Body of pancreas (tissue), 4 donors: ENCODE measurements at regions not wholly inside any gene's neighbourhood (a gene's known extent, or its start where the extent isn't known, plus 50 kb on each side); places are given as distances from the start of the nearest gene placed in this dataset.

Experiments used
- POLR2A ChIP-seq, 3 donors: fragments of 450-650 bp; IDR thresholded peaks; one replicate each; pipeline ENCODE4 v1.6.1; 2016; ENCODE audit warnings: antibody characterized with exemption in 3 of 3, mild to moderate bottlenecking in 2 of 3
- TF ChIP-seq, protein P1 (sequence below), 7 experiments: fragments of 450-650 bp in 4 of 7; fragments of 200-600 bp in 3 of 7; sonication (generic) in 3 of 7; IDR thresholded peaks; one replicate each; pipeline ENCODE4 v1.5.1; 2016 to 2019; ENCODE audit warnings: antibody characterized with exemption in 7 of 7

DNA sequence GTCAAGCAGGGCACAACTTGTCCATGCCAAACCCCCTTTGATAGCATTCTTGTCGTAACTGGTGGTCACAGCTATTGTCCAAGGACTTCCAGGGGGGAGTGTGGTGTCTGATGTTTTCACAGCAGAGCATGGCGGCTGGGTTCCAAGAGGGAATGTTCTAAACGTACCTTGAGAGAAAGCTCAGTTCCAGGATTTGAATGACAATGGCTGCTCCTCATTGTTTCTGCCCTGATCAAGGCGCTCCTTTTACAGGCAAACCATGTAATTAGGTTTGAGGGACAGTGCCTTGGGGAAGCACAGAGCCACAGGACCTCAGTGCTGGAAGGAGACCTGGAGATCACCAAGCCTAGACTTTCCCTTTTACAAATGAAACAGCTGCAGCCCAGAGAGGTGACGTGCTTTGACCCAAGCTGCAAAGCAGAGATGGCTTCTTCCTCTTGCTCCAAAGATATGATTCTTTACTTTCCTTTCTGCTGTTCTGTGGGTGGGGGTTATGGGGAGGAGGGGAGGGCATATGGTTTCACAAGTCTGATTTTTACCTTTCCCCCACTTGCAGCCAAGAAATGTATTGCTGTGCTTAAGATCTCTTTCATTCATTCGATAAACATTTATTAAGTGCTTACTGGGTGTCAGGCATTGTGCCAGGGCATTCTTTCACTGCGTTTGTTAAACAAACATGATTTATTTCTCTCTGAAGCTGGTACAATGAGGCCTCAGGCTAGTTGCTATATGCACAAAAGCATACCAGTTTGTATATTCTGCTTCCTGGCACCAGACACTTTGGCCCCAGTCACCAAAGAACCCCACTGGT is 172.8 kb downstream of the KTN1 start:
- TF ChIP-seq, protein P1, sequence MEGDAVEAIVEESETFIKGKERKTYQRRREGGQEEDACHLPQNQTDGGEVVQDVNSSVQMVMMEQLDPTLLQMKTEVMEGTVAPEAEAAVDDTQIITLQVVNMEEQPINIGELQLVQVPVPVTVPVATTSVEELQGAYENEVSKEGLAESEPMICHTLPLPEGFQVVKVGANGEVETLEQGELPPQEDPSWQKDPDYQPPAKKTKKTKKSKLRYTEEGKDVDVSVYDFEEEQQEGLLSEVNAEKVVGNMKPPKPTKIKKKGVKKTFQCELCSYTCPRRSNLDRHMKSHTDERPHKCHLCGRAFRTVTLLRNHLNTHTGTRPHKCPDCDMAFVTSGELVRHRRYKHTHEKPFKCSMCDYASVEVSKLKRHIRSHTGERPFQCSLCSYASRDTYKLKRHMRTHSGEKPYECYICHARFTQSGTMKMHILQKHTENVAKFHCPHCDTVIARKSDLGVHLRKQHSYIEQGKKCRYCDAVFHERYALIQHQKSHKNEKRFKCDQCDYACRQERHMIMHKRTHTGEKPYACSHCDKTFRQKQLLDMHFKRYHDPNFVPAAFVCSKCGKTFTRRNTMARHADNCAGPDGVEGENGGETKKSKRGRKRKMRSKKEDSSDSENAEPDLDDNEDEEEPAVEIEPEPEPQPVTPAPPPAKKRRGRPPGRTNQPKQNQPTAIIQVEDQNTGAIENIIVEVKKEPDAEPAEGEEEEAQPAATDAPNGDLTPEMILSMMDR (IDR thresholded peaks at IDR 0.05), result no peak
- no peak for TF ChIP-seq POLR2A (IDR thresholded peaks at IDR 0.05)
